GM19099 (cell line): ENCODE measurements at regions not wholly inside any gene's neighbourhood (a gene's known extent, or its start where the extent isn't known, plus 50 kb on each side); places are given as distances from the start of the nearest gene placed in this dataset.

Experiments used
- POLR2A ChIP-seq: IDR thresholded peaks from 3 replicates; pipeline ENCODE4 v1.6.1; 2011; ENCODE audit warnings: low read depth; ENCODE audit not compliant: insufficient read length; ENCODE audit errors: extremely low read depth

GRCh38 chr22:49083607-49084006 lies 744.1 kb downstream of the BRD1 start:
- TF ChIP-seq POLR2A = no peak

GRCh38 chr22:49082451-49082850 lies 745.2 kb downstream of the BRD1 start:
- no peak for TF ChIP-seq POLR2A

GRCh38 chr22:49081926-49082325 lies 745.7 kb downstream of the BRD1 start:
- no peak for TF ChIP-seq POLR2A

- TF ChIP-seq POLR2A = no peak
These were observed 746.4 kb downstream of the BRD1 start for GRCh38 chr22:49081261-49081666.

- no peak for TF ChIP-seq POLR2A
These were observed 747.0 kb downstream of the BRD1 start for GRCh38 chr22:49080631-49081030.

- TF ChIP-seq POLR2A = no peak
These were observed 747.8 kb downstream of the BRD1 start for GRCh38 chr22:49079743-49080500.

- TF ChIP-seq POLR2A = no peak
These were observed 748.5 kb downstream of the BRD1 start for GRCh38 chr22:49079027-49079725.

GRCh38 chr22:49078076-49078710 lies 749.5 kb downstream of the BRD1 start:
- no peak for TF ChIP-seq POLR2A

- TF ChIP-seq POLR2A = no peak
These were observed 750.1 kb downstream of the BRD1 start for GRCh38 chr22:49077586-49077985.

- TF ChIP-seq POLR2A = no peak
These were observed 750.7 kb downstream of the BRD1 start for GRCh38 chr22:49077036-49077393.

GRCh38 chr22:49076300-49077035 lies 751.2 kb downstream of the BRD1 start:
- no peak for TF ChIP-seq POLR2A

GRCh38 chr22:49075150-49075549 lies 752.5 kb downstream of the BRD1 start:
- no peak for TF ChIP-seq POLR2A

- no peak for TF ChIP-seq POLR2A
These were observed 753.7 kb downstream of the BRD1 start for GRCh38 chr22:49073873-49074417.

GRCh38 chr22:49072996-49073645 lies 754.6 kb downstream of the BRD1 start:
- TF ChIP-seq POLR2A = no peak
